NCI-H2029 (cell line): ENCODE measurements at regions not wholly inside any gene's neighbourhood (a gene's known extent, or its start where the extent isn't known, plus 50 kb on each side); places are given as distances from the start of the nearest gene placed in this dataset.
"Not testable (repeated sequence)": the region's sequence is repeated elsewhere in the genome, so short reads cannot be mapped to it uniquely, and the experiment has no call there.

ENCODE experiments used
- DNase-seq: peaks from one replicate; lab custom pipeline; 2025; lab: John Stamatoyannopoulos, UW

DNA sequence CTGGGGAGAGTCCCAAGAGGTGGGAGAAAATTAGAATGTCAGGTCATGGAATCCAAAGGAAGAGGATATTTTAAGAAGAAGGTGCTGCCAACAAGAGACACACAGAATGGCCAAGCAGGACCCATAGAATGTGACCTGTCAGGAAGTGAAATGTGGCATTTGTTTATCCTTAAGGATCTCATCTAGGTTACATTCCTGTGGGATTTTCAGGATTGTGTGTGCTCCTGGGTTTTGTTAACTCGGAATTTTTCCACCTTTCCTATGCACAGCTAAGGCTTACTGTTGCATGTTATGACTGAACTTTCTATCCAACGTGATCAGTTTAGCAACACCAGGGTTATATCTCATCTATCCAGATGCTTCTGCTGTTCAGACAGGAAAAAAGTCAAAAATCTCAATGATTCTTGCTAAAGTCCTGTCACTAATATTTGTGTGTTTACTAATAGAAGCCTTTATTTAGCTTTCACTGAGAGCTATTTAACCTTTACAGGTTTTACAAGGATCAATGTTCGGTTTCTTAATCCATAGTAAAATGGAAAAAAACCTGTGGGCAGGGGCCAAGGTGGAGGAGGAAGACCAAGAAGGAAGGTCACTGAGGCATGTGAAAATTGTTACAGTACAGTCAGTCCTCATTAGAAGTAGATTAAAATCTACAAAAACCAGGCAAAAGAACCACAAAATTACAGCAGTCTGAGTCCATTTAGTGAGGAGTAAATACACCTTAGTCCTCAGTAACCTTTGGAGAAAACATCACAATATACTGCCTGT, 437.8 kb upstream of the NPVF start:
- no peak for DNase-seq

DNA sequence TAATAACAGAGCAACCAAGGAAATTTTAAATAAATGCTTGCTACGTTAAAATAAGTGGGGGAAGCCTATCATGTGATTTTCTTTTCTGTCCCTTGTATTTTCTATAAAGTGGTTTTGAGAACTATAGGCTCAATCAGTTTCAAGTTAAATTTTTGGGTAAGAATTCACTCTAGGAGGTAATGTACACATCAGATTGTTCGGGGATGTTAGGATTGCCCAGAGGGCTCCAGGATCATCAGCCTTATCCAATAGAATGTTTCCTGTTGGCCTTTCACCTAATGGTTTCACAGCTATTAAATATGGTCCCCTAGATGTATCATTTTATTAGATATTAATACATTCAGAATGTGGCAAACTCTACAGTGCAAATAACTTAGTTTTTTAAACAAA, 438.4 kb upstream of the NPVF start:
- DNase-seq: no peak

DNA sequence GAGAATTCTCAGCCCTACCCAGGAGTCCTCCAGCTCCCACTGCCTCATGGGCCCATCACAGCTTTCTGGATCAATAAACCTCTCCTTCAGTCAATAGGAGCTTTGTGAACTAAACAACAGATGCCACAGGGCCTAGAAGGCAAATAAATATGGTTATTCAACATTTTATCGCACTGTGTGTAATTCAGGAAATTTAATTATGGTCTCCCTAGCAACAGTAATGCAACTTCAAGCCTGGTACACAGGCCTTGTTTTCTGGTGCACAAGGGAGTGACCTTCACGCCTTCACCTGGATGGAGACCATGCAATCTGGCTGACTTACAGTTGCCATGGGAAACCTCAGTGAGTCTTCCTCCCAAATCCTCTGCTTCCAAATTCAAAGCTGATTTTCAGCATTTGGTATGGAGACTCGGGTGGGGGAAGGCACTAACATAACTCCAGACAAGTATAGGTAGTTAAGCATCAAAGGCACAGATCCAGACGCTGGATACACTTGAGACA, 441.0 kb upstream of the NPVF start:
- DNase-seq: no peak

DNA sequence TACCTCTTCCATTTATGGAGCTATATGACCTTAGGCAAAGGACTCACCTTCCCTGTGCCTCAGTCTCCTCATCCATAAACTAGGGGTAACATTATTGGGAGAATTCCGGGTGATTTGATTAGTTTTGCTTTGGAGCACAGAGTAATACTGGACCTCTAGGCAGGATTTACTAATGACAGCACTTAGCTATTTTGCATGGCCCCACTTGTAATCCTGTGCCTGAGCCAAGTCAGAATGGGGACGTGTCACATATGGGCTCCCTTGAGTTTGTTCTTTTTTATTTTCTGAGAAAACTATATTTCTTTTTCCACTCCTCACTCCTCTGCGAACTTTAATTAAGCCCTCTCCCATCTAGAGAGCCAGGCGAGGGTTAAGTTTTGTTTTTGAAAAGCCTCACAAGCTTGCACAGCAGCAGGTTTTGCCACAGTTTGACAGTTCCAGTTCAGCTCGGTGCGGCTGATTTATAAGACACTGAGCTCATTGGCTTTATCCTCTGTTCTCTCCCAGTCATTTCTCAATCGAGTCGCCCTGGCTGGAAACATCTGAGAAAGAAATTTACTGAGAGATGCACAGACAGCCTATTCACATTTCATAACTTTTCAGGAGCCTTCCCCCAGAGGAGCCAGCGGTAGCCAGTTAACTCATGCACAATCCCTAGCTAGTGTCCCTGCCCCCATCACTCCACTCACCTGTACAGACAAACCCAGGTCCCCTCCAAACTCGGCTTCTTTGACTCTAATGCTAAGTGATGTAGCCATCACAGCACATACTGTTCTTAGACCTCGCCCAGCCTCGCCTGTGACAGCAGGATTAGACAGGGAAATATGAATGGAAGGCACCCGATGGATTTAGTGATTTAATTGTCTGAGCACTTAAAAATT, 441.9 kb upstream of the NPVF start:
- DNase-seq: no peak

DNA sequence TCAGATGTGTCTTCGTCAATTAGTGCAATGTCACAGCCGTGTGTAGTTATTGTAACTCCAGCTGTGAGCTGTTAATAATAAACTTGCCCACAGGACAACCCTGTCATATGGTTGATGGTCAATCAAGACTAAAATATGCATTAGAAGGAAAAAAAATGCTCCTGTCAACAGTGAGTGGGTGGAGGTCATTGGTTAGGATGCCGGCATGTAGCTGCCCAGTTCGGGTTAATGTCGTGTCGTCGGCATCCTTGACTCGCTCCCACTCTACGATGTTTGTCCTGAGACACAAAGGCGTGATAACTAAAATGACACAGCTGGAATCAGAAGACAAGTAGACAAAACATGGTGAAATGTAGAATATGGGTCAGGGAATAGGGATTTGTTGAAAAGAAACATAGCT, 442.8 kb upstream of the NPVF start:
- no peak for DNase-seq

DNA sequence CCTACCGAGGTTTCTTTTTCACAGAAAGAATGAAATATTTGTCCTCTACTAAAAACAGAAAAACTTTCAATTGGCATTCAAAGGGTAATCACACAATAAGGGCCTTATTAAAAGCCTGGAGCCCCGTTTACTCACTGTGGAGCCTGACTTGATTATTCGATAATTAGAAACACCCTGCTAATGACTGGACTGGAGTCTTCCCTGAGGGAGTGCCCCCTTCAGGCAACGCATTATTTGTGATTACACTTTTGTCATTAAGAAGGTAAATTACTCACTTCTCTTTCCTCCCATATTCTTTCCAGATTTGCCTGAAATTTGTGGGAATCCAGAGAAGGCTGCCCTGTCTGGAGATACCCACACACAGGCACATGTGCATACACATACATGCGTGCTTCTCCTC, 444.2 kb upstream of the NPVF start:
- no peak for DNase-seq

DNA sequence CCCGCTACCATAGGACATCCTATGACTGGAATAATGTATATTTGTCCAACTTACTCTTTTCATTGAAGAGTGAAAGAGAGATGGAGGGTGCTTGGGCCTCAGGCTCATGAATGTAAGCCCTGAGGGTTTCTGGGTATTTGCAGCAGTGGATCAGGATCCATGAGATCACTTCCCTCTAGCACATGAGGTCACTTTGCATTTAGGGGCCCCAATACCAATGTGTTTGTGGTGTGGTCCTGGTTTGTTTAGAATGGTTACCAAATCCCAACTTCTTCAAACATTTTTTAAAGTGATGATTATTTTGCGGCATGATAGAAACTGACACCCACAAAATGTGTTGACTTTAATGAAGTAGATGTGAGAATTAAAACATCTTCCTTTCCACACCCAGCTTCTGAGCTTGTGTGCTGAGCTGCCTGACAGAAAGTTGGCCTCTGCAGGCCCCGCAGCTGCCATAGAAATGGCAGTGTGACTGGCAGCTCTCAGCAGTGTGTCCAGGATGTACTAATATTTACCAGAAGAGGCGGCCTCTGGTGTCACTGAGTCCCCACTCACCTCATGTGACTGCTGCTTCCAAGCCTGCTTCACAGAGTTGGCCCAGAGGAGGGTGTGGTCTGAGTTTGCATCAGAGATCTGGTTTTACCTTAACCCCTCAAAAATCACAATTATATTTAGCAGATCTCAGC, 447.6 kb upstream of the NPVF start:
- DNase-seq: no peak

DNA sequence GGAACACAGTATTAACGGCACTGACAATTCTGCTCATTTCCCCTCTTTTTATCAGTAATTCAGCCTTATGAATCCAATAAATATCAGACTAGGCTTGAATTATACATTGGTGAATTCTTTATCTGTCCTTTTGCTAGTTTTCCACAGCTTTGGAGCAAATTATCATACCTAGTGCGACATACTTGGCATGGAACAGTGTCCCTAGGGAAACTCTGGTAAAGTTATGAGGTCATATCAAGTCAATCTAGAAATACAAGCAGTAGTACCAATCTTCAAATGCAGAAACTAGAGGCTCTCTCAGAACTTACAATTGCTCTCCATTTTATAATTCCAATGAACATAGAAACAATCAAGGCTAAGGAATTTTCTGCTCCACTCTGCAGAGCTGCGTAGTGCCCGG, 449.3 kb upstream of the NPVF start:
- no peak for DNase-seq

DNA sequence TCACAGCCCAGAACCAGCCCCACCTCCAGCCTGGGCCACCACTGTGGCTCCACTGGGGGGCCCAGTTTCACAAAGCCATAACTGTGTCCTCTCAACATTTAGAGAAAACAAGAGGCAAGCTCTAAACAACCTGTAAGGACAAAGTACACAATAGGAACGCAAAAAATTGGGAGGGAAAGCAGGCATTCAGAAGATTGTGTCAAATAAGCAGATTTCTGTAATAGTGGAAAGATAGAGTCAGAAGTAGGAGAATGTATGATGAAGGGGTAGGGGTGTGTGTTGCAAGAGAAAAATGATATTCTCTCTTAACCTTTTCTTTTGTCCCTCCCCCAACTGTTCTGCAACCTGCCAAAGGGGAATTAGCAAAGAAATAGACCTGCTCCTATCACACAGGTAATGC, 449.9 kb upstream of the NPVF start:
- DNase-seq: no peak

DNA sequence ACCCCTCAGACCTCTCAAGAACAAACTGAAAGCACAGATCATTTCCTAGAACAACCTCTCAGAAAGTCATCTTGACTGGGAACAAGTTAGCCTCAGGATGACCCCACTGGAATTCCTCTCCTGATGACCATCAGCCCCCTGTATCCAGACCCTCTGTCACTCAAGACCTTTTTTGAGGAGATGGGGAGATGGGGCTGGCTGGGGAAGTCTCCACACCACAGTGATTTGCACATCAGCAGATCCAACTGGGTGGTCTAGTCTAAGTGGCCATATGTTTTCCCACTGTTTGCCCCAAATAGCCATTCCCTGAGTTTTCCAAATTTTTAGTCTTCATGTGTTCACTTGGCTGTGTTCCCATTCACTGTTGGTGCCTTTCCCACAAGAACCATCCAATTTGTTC, 452.4 kb upstream of the NPVF start:
- DNase-seq: no peak

DNA sequence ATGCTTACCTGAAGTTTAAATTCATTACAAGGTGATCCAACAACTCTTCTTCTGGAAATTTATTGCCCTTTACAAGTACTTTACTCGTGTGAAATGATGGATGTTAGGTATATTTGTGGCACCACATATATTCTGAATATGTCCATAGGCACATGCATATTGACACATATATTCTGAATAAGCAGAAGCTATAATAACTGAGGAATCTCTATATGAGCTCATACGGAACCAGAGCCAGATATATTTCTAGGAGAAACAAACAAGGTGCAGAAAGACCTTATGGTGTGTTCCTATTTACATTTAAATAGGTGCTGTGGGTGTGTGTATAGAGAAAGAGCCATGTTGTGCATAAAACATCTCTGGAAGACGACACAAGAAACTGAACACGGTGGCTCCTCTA, 456.1 kb upstream of the NPVF start:
- no peak for DNase-seq

DNA sequence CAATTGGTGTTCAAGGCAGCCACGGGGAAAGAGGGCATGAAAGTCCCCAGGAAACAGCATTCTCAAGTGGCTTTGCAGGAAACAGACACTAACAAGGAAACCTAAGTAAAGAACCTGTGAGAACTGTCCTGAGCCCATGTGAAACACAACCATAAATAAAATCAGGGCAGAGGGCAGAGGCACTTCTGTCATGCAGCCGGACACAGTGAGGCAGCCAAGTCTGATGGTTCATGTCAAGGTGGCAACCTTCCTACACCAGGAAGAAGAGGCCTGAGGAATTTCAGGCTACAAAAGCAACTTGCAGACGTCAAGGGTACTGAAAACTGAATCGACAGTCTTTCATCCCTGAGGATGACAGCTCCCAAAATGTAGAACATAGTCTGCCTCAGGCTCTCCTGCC, 458.2 kb upstream of the NPVF start:
- DNase-seq: no peak

DNA sequence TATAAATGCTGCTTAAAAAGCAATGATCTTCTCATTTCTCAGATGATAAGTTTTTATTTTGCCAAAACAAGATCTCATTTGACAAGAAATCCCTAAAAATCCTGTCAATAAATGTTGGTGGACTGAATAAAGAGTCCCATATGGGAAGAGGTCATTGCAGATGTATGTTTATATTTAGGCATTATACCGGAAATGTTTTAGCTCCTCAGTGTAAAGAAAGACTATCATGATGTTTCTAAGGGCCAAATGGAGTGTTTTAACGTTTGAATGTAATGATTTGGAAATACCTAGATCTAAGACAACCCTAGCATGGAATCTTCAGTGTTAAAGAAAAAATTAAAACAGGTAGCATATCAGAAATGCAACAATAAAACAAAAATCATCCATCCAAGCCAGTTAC, 457.8 kb upstream of the NFE2L3 start:
- no peak for DNase-seq

DNA sequence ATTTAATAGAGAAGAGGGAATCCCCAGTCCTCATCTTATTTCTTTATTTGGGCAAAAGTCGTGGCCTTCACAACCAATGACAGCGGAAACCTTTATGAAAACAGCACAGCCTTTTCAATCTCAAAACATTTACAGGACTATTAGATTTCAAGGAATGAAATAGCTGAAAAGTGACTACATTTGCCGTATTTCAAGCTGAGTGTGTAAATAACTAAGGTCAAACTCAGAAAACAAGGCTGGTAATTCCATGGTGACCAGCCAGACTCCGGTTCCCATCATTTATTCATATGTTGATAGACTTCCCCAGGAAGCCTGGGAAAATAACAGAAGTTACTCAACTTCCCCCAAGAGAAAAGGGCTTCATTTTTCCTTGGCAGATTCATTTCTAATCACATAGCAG, 457.3 kb upstream of the NFE2L3 start:
- no peak for DNase-seq

DNA sequence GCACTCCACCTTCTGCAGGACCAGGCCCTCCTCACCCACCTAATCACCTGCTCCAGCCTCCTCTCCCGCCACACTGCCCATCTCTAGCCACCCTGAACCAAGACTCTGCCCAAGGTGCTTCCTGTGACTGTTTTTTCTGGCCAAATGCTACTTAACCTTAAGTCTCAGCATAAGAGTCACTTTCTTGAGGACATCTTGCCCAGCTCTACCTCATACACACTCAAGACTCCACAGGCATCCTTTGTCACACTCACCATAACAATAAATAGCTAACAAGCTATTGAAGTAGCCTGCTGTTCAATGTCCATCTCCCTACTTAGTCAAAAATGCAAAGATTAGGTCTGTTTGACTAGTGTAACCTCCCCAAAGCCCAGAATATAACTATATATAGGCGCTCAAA, 455.4 kb upstream of the NFE2L3 start:
- DNase-seq: no peak

DNA sequence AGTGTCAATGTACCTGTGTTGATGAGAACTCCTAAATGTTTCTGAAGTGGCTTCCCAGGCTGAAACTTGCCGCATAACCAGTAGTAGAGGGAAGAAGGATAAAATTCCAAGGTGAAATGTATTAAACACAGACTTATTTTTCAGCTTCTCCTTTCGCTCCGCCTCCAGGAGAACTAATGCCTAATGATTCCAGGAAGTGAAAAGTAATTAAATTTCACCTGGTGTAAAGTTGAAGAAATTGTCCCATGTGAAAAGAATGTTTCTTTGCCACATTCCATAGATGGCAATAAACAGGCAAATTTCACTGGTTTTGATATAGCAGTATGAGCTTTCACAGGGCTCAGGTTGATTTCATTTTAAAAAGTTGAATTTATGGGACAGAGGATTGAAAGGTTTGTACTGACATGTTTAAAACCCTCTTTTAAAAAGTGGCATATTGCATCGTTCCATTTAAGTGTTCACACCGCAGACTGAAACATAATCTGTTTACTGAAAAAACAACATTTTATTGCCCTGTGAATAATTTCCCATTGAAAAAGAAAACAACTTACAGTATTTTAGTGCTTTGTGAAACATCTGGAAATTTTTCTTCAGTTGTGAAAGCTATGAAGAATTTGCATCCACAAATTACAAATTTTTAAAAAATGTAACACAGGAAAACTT, 453.4 kb upstream of the NFE2L3 start:
- no peak for DNase-seq

DNA sequence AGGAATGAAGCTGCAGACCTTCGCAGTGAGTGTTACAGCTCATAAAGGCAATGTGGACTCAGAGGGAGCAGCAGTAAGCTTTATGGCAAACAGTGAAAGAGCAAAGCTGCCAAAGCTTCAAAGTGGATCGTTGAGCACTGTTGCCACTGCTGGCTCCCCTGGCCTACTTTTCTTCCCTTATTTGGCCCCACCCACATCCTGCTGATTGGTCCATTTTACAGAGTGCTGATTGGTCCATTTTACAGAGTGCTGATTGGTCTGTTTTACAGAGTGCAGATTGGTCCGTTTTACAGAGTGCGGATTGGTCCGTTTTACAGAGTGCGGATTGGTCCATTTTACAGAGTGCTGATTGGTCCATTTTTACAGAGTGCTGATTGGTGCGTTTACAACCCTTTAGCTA, 451.9 kb upstream of the NFE2L3 start:
- DNase-seq: not testable (repeated sequence)

DNA sequence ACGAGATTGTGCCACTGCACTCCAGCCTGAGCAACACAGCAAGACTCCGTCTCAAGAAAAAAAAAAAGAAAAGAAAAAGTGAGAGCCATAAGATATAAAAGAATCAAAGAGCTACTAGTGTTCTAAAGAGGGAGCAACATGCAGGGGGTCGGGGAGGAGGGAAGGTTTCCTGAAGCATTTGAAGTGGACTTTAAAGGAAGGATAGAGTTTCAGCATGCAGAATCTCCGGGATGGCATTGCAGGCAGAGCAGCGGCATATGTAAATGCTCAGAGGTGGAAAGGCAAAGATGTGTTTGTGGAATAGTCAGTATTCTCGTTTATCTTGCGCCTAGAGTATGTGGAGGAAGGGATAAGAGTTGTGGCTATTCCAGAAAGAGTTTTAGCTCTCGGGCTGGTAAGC, 447.6 kb upstream of the NFE2L3 start:
- DNase-seq: no peak

DNA sequence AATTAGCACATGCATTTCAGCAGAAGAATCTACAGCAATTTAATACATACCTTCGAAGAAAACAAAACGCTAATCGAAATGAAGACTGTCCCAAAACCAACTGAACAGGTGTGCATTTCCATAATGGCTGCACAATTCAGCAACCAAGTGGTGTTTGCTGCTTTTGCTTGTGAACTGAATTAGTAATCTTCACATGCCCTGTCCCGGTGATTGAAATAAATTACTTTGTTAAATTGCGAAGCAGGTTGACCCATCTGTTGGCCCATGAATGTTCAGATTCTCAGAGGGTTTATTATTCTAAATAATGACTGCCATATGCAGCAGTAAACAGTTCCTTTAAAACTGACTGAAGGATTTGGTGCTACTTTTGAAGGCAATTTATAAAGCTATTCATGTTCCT, 445.2 kb upstream of the NFE2L3 start:
- DNase-seq: no peak

DNA sequence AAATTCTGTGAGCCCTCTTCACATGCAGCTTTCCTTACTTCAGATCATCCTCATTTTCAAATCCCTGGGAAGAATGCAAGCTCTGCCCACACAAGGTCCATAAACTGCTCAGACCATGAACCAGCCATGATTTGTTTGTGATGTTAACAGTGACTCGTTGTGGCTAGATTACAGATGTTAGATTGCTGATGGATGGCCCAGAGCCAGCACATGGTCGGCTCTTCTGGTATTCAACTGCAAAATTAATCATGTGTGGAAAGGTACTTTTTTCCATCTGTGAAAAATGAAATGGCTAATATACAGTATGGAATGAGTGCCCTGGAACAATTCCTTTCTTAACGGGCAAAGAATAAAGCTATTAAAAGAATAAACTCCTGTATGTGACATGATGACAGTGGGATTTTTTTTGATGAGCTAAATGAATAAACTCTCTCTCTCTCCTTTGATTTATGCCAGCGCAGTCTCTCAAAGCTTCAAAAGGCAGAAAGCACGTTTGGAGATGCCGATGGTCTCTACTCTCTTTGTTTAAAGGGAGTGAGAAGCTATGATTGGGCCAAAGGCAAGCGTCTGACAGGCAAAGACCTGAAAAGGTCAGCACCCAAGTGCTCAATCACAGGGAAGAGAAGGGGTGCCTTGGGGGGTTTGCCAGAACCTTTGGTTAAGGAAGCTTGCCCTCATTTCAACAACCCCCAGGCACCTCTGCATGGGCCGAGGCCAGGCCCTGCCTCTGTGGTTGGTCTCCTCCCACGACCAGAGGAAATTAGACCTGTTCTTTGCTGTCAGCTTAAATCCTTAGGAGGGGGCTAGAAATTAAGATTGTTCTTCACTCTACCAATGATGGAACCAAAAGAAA, 444.0 kb upstream of the NFE2L3 start:
- DNase-seq: no peak

DNA sequence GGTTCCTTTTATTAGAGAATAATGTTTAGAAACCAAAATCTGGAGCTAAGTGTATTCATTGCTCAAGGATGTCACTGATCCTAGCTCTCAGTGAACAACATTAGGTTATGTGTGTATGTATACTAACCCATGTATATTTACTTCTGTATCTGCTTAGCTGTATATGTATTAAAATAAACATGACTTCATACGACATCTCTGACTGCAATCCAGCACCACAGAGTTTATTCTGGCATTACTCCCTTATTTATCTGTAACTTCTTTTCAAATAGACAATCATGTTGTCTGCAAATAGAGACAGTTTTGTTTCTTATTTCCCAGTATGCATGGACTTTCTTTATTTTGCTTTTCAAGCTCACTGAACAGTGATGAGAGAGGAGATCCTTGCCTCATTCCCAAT, 441.0 kb upstream of the NFE2L3 start:
- DNase-seq: no peak
